Upper lobe of left lung (tissue), 6 donors: ENCODE measurements at regions not wholly inside any gene's neighbourhood (a gene's known extent, or its start where the extent isn't known, plus 50 kb on each side); places are given as distances from the start of the nearest gene placed in this dataset.

Experiments
- ATAC-seq, 2 donors: fragments of 200-7000 bp; cut with Tn5 transposase; one replicate each; pipeline ENCODE4 v1.9.1; 2022; ENCODE audit warnings: mild to moderate bottlenecking in 2 of 2, moderate library complexity in 2 of 2; ENCODE audit not compliant: low FRiP score in 2 of 2
- DNase-seq, 2 donors: peaks; one replicate each; pipeline ENCODE4 v3.0.0-alpha.2; 2019 to 2020
- H3K27ac ChIP-seq, 4 donors: fragments of 200-600 bp; sonication (generic); one replicate each; pipeline ENCODE4 v1.5.1; 2016 to 2019
- H3K27me3 ChIP-seq, 4 donors: fragments of 200-600 bp; sonication (generic); one replicate each; pipeline ENCODE4 v1.5.1; 2017 to 2019
- H3K36me3 ChIP-seq, 4 donors: fragments of 200-600 bp; sonication (generic); one replicate each; pipeline ENCODE4 v1.5.1; 2016 to 2019
- H3K4me1 ChIP-seq, 4 donors: fragments of 200-600 bp; sonication (generic); one replicate each; pipeline ENCODE4 v1.5.1; 2018 to 2019
- H3K4me3 ChIP-seq, 4 donors: fragments of 200-600 bp; sonication (generic); one replicate each; pipeline ENCODE4 v1.5.1; 2017 to 2019; ENCODE audit warnings: mild to moderate bottlenecking in 2 of 4, moderate library complexity in 1 of 4
- H3K9me3 ChIP-seq, 4 donors: fragments of 200-600 bp; sonication (generic); one replicate each; pipeline ENCODE4 v1.5.1; 2018 to 2019
- EP300 ChIP-seq, 4 donors: sonication (generic); formaldehyde crosslinking; IDR thresholded peaks; one replicate each; pipeline ENCODE4 v1.5.1; 2017; ENCODE audit warnings: antibody characterized with exemption in 4 of 4, control low read depth in 2 of 4
- POLR2A ChIP-seq, 4 donors: fragments of 450-650 bp; IDR thresholded peaks; one replicate each; pipeline ENCODE4 v1.5.1; 2016 to 2017; ENCODE audit warnings: antibody characterized with exemption in 4 of 4, mild to moderate bottlenecking in 2 of 4
- POLR2AphosphoS5 ChIP-seq, 2 donors: sonication (generic); formaldehyde crosslinking; IDR thresholded peaks; one replicate each; pipeline ENCODE4 v1.5.1; 2017; ENCODE audit warnings: antibody characterized with exemption in 2 of 2
- WGBS, 2 donors: methylation state at CpG; one replicate each; pipeline ENCODE4 v1.1.5; 2017 to 2018; 5-methylcytosine and 5-hydroxymethylcytosine counted together
- TF ChIP-seq, protein P1 (sequence below), 6 experiments: fragments of 450-650 bp in 4 of 6; fragments of 200-600 bp in 2 of 6; sonication (generic) in 2 of 6; IDR thresholded peaks; one replicate each; pipeline ENCODE4 v1.5.1; 2016 to 2019; ENCODE audit warnings: antibody characterized with exemption in 6 of 6
- donor health status: DM: no; HTN: no; CAD: no; lungs with moderate emphysema.
- donor health status: DM: no; HTN: yes; CAD: no; lungs with severe emphysema.

GRCh38 chr2:12980817-12981216 is 264.1 kb downstream of the TRIB2 start:
- no peak overlapping the region for H3K4me3 ChIP-seq
- H3K9me3 ChIP-seq = no peaks in the 10 kb centered on the region
- no peak for TF ChIP-seq POLR2A (IDR thresholded peaks at IDR 0.05)
- TF ChIP-seq, protein P1, sequence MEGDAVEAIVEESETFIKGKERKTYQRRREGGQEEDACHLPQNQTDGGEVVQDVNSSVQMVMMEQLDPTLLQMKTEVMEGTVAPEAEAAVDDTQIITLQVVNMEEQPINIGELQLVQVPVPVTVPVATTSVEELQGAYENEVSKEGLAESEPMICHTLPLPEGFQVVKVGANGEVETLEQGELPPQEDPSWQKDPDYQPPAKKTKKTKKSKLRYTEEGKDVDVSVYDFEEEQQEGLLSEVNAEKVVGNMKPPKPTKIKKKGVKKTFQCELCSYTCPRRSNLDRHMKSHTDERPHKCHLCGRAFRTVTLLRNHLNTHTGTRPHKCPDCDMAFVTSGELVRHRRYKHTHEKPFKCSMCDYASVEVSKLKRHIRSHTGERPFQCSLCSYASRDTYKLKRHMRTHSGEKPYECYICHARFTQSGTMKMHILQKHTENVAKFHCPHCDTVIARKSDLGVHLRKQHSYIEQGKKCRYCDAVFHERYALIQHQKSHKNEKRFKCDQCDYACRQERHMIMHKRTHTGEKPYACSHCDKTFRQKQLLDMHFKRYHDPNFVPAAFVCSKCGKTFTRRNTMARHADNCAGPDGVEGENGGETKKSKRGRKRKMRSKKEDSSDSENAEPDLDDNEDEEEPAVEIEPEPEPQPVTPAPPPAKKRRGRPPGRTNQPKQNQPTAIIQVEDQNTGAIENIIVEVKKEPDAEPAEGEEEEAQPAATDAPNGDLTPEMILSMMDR (IDR thresholded peaks at IDR 0.05) = no peak
- no peak for TF ChIP-seq POLR2AphosphoS5 (IDR thresholded peaks at IDR 0.05)
- no peak for TF ChIP-seq EP300 (IDR thresholded peaks at IDR 0.05)
- no peaks in the 10 kb centered on the region for H3K4me1 ChIP-seq
- ATAC-seq (no peak), DNase-seq (no peak)
- H3K36me3 ChIP-seq = no peaks in the 10 kb centered on the region
- 72 to 84% methylated on average over 4 of the region's 4 CpGs for WGBS, 2 donors
- no peaks in the 10 kb centered on the region for H3K27me3 ChIP-seq
- no peak overlapping the region for H3K27ac ChIP-seq

- Histone ChIP-seq H3K4me3 (no peak overlapping the region), H3K9me3 (no peaks in the 10 kb centered on the region), H3K27me3 (no peaks in the 10 kb centered on the region), H3K36me3 (no peaks in the 10 kb centered on the region), H3K27ac (no peak overlapping the region), H3K4me1 (no peaks in the 10 kb centered on the region)
- TF ChIP-seq EP300 (IDR thresholded peaks at IDR 0.05) = no peak
- no peak for TF ChIP-seq POLR2AphosphoS5 (IDR thresholded peaks at IDR 0.05)
- TF ChIP-seq, protein P1 (IDR thresholded peaks at IDR 0.05) = no peak
- TF ChIP-seq POLR2A (IDR thresholded peaks at IDR 0.05) = no peak
- WGBS, 2 donors = 78 to 85% methylated on average over 1 of the region's 1 CpG
- ATAC-seq (no peak), DNase-seq (no peak)
Measured at GRCh38 chr2:12982149-12982584, 265.4 kb downstream of the TRIB2 start.

DNA sequence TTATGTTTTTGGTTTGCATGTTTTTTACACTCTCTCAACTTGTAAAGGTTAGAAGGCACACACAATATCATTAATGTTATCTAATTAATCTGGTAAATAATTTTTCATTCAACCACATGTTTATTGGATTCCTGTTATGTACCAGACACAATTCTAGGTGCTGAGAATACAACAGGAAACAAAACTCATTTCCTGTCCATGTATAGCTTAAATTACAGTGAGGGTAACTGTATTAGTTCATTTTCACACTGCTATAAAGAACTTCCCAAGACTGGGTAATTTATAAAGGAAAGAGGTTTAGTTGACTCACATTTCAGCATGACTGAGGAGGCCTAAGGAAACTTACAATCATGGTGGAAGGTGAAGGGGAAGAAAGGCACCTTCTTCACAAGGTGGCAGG is 270.5 kb downstream of the TRIB2 start:
- ATAC-seq = no peak
- no peak for TF ChIP-seq EP300 (IDR thresholded peaks at IDR 0.05)
- TF ChIP-seq, protein P1 (IDR thresholded peaks at IDR 0.05) = no peak
- TF ChIP-seq POLR2AphosphoS5 (IDR thresholded peaks at IDR 0.05) = no peak
- no peak for TF ChIP-seq POLR2A (IDR thresholded peaks at IDR 0.05)

DNA sequence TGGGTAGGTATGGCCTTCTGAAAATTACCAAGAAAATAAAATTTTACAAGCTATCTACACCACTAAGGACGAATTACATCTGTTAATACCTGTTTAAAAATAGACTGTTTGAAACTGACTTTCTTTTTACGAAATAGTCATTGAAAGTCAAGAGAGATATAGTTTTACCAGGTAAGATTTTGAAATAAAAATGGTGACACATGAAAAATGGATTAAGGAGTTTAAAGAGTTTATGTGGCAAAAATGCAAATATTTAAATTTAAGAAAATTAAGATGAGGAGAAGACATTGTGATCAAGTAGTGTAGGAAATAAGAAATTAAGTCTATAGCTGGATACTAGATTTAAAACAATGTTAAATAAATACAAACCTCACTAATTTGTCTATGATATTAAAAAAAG is 271.5 kb downstream of the TRIB2 start:
- no peaks in the 10 kb centered on the region for H3K4me1 ChIP-seq
- no peaks in the 10 kb centered on the region for H3K36me3 ChIP-seq
- H3K4me3 ChIP-seq = no peak overlapping the region
- no peak overlapping the region for H3K27ac ChIP-seq
- H3K9me3 ChIP-seq = no peaks in the 10 kb centered on the region
- DNase-seq (no peak), ATAC-seq (no peak)
- no peak for TF ChIP-seq EP300 (IDR thresholded peaks at IDR 0.05)
- no peak for TF ChIP-seq POLR2AphosphoS5 (IDR thresholded peaks at IDR 0.05)
- H3K27me3 ChIP-seq = no peaks in the 10 kb centered on the region
- 83 to 89% methylated on average over 2 of the region's 2 CpGs for WGBS, 2 donors

More for the DNA sequence above, 270.5 kb downstream of the TRIB2 start:
- no peaks in the 10 kb centered on the region for H3K27me3 ChIP-seq
- H3K9me3 ChIP-seq = no peaks in the 10 kb centered on the region
- no peaks in the 10 kb centered on the region for H3K4me1 ChIP-seq
- no peak overlapping the region for H3K27ac ChIP-seq
- H3K36me3 ChIP-seq = no peaks in the 10 kb centered on the region
- no peak for DNase-seq
- no peak overlapping the region for H3K4me3 ChIP-seq

- Histone ChIP-seq H3K9me3 (no peaks in the 10 kb centered on the region), H3K4me1 (no peaks in the 10 kb centered on the region), H3K36me3 (no peaks in the 10 kb centered on the region), H3K4me3 (no peak overlapping the region), H3K27me3 (no peaks in the 10 kb centered on the region), H3K27ac (no peak overlapping the region)
- WGBS, 2 donors = 47 to 48% methylated on average over 1 of the region's 1 CpG
- TF ChIP-seq POLR2AphosphoS5 (IDR thresholded peaks at IDR 0.05) (no peak), POLR2A (IDR thresholded peaks at IDR 0.05) (no peak), EP300 (IDR thresholded peaks at IDR 0.05) (no peak)
- TF ChIP-seq, protein P1 (IDR thresholded peaks at IDR 0.05) = peak in 2 of 6 experiments; percentile 5 to 9
- DNase-seq = no peak
- ATAC-seq = no peak
Measured at GRCh38 chr2:12990523-12990922, 273.8 kb downstream of the TRIB2 start.
